ENCODE measurements at regions not wholly inside any gene's neighbourhood (a gene's known extent, or its start where the extent isn't known, plus 50 kb on each side); places are given as distances from the start of the nearest gene placed in this dataset.

DNA sequence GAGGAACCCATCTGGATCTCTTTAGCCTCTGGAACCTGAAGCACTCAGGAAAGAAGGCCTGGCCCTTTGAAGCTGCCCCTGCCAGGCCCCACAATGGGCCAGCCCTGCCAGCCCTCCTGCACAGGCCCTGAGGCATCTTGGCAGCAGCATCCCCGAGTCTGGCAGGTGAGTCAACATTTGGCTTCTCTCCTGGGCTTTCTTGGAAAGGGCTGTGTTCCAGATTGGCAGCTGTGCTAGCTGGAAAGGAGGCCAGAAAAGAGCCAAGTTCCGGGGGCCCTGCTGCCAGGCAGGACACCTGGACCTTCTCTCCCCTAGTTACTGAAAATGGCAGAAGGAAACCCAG lies 187.2 kb downstream of the SHQ1 start:
- 92 to 95% methylated on average over 2 of the region's 2 CpGs for WGBS, 2 experiments
- Histone ChIP-seq H3K27me3 (ENCODE audit: control insufficient read depth, insufficient read depth, low read length, poor library complexity, severe bottlenecking) (no peaks in the 10 kb centered on the region), H3K4me1 (ENCODE audit: control insufficient read depth, insufficient read depth, low read length) (no peaks in the 10 kb centered on the region), H3K9me3 (ENCODE audit: control insufficient read depth, low read length) (no peaks in the 10 kb centered on the region), H3K27ac (ENCODE audit: insufficient read depth, low read depth, low read length, poor library complexity, severe bottlenecking) (no peak overlapping the region), H3K36me3 (ENCODE audit: control insufficient read depth, insufficient read depth, low read length) (no peaks in the 10 kb centered on the region), H3K4me3 (ENCODE audit: insufficient read depth, low read depth, low read length) (no peak overlapping the region)

DNA sequence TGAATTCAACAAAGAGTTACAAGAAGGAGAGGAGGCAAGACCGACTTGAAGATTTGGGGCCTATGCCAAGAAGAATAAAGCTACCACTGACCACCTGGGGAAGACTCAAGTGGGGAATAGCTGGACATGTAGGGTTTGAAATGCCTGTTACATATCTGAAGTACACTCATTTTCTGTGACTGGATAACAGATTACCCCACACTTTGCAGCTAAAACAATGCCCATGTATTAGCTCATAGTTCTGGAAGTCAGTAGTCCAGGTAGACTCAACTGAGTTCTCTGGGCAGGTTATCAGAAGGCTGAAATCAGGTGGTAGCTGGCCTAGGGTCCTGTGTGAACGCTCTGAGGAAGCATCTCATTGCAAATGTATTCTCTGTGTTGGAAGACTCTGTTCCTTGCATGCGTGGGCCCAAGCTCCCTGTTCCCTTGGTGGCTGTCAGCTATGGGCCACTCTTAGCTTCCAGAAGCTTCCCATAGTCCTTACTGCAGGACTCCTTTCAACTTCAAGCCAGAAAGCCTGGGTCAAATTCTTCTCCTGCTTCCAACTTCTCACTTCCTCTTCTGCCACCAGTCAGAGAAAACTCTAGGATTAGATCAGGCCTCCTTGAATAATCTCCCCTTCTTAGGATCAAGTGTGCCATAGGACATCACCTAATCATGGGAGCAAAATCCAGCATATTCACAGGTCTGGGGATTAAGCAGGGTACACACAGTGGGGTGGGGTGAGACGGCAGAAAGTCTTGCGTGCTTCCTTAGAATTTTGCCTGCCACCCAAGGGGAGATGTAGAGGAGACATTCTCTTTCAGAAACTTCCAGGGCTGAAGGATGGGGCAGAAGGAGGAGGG lies 187.8 kb downstream of the SHQ1 start:
- no peaks in the 10 kb centered on the region for H3K4me1 ChIP-seq (ENCODE audit: control insufficient read depth, insufficient read depth, low read length)
- no peaks in the 10 kb centered on the region for H3K36me3 ChIP-seq (ENCODE audit: control insufficient read depth, insufficient read depth, low read length)
- no peak overlapping the region for H3K4me3 ChIP-seq (ENCODE audit: insufficient read depth, low read depth, low read length)
- 92 to 94% methylated on average over 5 of the region's 5 CpGs for WGBS, 2 experiments
- no peak overlapping the region for H3K27ac ChIP-seq (ENCODE audit: insufficient read depth, low read depth, low read length, poor library complexity, severe bottlenecking)
- H3K27me3 ChIP-seq (ENCODE audit: control insufficient read depth, insufficient read depth, low read length, poor library complexity, severe bottlenecking): no peaks in the 10 kb centered on the region
- H3K9me3 ChIP-seq (ENCODE audit: control insufficient read depth, low read length): no peaks in the 10 kb centered on the region

DNA sequence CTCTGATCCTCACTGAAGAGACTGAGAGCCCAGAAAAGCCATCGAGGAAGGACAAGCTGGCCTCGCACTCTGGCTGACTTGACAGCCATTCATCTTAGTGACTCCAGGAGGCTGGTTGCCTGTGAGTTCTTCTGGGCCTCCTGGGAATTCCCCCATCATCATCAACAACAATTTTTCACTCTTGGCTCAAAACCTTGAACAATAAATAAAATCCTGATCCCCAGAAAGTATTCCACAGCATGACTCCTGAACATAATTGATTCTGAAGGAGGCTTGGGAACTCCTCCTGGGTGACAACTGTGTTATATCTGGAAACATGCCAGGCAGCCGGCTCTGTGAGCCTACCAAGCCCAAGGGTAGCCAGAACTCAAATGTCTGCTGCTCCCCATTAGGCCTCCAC lies 188.6 kb downstream of the SHQ1 start:
- H3K4me3 ChIP-seq (ENCODE audit: insufficient read depth, low read depth, low read length): no peak overlapping the region
- WGBS, 2 experiments: 90 to 92% methylated on average over 3 of the region's 3 CpGs
- no peaks in the 10 kb centered on the region for H3K27me3 ChIP-seq (ENCODE audit: control insufficient read depth, insufficient read depth, low read length, poor library complexity, severe bottlenecking)
- H3K9me3 ChIP-seq (ENCODE audit: control insufficient read depth, low read length): no peaks in the 10 kb centered on the region
- H3K4me1 ChIP-seq (ENCODE audit: control insufficient read depth, insufficient read depth, low read length): peaks cover 2% of the 10 kb centered on the region
- H3K27ac ChIP-seq (ENCODE audit: insufficient read depth, low read depth, low read length, poor library complexity, severe bottlenecking): no peak overlapping the region
- H3K36me3 ChIP-seq (ENCODE audit: control insufficient read depth, insufficient read depth, low read length): no peaks in the 10 kb centered on the region

DNA sequence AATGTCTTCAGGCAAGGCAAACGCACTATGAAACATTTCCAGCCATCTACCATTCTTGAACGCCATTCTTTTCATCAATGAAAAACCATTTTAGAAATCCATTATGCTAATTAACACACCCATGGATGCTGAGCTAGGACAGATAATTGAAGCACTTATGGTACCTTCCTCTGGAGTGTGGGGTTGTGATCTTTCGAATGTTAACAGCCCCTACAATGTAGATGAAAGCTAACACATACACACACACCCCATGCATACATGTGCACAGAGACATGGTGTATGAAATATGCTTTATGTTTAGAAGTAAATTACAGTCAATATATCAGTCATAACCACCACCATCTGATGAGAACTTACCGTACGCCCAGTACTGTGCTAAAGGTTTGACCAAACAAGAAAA lies 189.1 kb downstream of the SHQ1 start:
- H3K4me3 ChIP-seq (ENCODE audit: insufficient read depth, low read depth, low read length): no peak overlapping the region
- no peaks in the 10 kb centered on the region for H3K27me3 ChIP-seq (ENCODE audit: control insufficient read depth, insufficient read depth, low read length, poor library complexity, severe bottlenecking)
- 94 to 97% methylated on average over 4 to 5 of the region's 5 CpGs for WGBS, 2 experiments
- no peak overlapping the region for H3K27ac ChIP-seq (ENCODE audit: insufficient read depth, low read depth, low read length, poor library complexity, severe bottlenecking)
- no peaks in the 10 kb centered on the region for H3K36me3 ChIP-seq (ENCODE audit: control insufficient read depth, insufficient read depth, low read length)
- no peaks in the 10 kb centered on the region for H3K9me3 ChIP-seq (ENCODE audit: control insufficient read depth, low read length)
- peaks cover 2% of the 10 kb centered on the region for H3K4me1 ChIP-seq (ENCODE audit: control insufficient read depth, insufficient read depth, low read length)

DNA sequence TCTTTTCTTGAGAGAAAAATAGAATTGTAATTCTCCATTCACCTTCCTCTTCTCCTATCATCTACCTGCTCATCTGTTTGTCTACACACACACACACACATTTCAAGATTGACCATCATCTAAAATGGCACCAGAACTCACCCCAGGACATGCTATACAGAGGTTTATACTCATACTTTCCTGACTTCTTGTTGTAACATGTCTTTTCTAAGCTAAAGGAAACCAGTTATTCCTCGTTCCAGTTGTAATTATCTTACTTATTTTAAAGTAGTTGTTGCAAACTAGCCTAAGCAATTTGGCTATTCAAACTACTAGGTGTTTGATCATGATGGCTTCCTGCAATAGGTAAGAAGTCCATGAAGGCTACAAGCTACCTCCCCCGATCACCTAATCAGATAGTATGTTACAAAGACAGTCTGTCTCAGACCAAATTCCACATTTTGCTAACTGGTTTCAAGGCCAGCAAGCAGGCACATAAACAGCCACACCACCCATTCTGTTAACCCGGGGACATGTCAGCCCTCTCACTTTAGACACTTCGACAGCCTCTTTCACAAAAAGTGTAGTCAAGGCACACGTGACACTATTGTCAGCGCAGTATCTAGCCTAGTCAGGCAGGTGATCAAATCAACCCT lies 189.7 kb downstream of the SHQ1 start:
- 92 to 94% methylated on average over 5 to 6 of the region's 6 CpGs for WGBS, 2 experiments

DNA sequence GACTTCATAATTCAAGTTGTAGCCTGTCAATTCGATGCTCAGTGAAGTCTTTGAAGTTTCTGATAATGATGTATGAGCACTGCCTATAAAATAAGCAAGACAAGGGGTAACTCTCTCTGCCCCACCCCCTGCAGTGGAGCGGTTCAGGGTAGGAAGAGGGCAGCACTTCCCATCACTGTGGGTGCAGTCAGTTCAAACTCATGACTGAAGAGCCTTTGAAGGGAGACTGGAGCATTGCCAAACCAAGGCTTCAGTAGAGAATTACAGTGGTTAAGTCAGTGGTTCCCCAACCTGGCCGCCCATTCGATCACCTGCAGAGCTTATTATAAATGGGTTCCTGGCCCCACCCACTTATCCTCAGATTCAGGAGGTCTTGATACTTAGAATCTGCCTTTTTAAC lies 190.6 kb downstream of the SHQ1 start:
- Histone ChIP-seq H3K36me3 (ENCODE audit: control insufficient read depth, insufficient read depth, low read length) (no peaks in the 10 kb centered on the region), H3K27ac (ENCODE audit: insufficient read depth, low read depth, low read length, poor library complexity, severe bottlenecking) (no peak overlapping the region), H3K9me3 (ENCODE audit: control insufficient read depth, low read length) (no peaks in the 10 kb centered on the region), H3K4me3 (ENCODE audit: insufficient read depth, low read depth, low read length) (no peak overlapping the region), H3K4me1 (ENCODE audit: control insufficient read depth, insufficient read depth, low read length) (peaks cover 2% of the 10 kb centered on the region), H3K27me3 (ENCODE audit: control insufficient read depth, insufficient read depth, low read length, poor library complexity, severe bottlenecking) (no peaks in the 10 kb centered on the region)
- WGBS, 2 experiments: 87 to 92% methylated on average over 4 of the region's 4 CpGs

More for the DNA sequence above, 189.7 kb downstream of the SHQ1 start:
- no peaks in the 10 kb centered on the region for H3K9me3 ChIP-seq (ENCODE audit: control insufficient read depth, low read length)
- no peak overlapping the region for H3K27ac ChIP-seq (ENCODE audit: insufficient read depth, low read depth, low read length, poor library complexity, severe bottlenecking)
- no peak overlapping the region for H3K4me3 ChIP-seq (ENCODE audit: insufficient read depth, low read depth, low read length)
- no peaks in the 10 kb centered on the region for H3K27me3 ChIP-seq (ENCODE audit: control insufficient read depth, insufficient read depth, low read length, poor library complexity, severe bottlenecking)
- no peaks in the 10 kb centered on the region for H3K36me3 ChIP-seq (ENCODE audit: control insufficient read depth, insufficient read depth, low read length)
- H3K4me1 ChIP-seq (ENCODE audit: control insufficient read depth, insufficient read depth, low read length): peaks cover 2% of the 10 kb centered on the region

DNA sequence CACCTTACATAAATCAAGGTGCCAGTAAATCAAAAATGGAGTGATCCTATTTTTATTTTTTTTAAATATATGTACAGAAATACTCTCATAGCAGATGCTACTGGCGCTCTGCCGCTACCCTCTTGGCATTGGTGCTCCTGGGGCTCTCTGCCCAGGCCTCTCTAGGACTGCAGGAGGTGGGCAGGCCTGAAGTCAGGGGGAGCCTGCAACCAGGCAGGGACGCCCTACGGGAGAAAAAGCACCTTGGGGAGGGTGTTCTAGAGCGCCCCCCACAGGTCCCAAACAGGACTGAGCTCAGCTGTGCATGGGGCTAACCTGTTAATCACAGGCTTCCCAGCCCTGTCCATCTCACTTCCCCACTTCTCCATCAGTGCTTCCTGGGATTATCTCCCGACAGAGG lies 192.5 kb downstream of the SHQ1 start:
- Histone ChIP-seq H3K4me3 (ENCODE audit: insufficient read depth, low read depth, low read length) (no peak overlapping the region), H3K27me3 (ENCODE audit: control insufficient read depth, insufficient read depth, low read length, poor library complexity, severe bottlenecking) (no peaks in the 10 kb centered on the region), H3K9me3 (ENCODE audit: control insufficient read depth, low read length) (no peaks in the 10 kb centered on the region), H3K36me3 (ENCODE audit: control insufficient read depth, insufficient read depth, low read length) (no peaks in the 10 kb centered on the region), H3K27ac (ENCODE audit: insufficient read depth, low read depth, low read length, poor library complexity, severe bottlenecking) (no peak overlapping the region), H3K4me1 (ENCODE audit: control insufficient read depth, insufficient read depth, low read length) (peaks cover 2% of the 10 kb centered on the region)
- 88 to 90% methylated on average over 6 of the region's 6 CpGs for WGBS, 2 experiments

DNA sequence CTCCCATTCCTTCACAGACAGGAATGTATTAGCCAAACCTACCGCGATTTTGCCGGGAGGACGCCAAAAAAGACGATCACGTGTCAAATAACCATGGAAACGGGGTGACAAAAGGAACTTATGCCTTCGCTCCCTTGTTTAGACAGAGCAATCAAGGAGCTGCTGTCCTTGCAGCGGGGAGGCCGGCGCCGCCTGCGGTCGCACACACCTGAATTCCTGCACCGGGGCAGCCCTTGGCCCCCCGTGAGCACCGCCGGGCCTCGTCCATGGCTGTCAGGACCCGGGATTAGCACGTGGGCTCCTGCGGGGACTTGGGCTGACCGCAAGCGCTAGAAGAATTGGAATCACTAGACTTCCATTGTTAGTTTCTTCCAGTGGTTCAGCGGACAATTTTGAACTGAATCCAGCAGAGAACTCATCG lies 193.1 kb downstream of the SHQ1 start:
- H3K4me3 ChIP-seq (ENCODE audit: insufficient read depth, low read depth, low read length): no peak overlapping the region
- peaks cover 2% of the 10 kb centered on the region for H3K4me1 ChIP-seq (ENCODE audit: control insufficient read depth, insufficient read depth, low read length)
- no peaks in the 10 kb centered on the region for H3K27me3 ChIP-seq (ENCODE audit: control insufficient read depth, insufficient read depth, low read length, poor library complexity, severe bottlenecking)
- H3K9me3 ChIP-seq (ENCODE audit: control insufficient read depth, low read length): no peaks in the 10 kb centered on the region
- 60 to 64% methylated on average over 26 of the region's 26 CpGs for WGBS, 2 experiments
- H3K36me3 ChIP-seq (ENCODE audit: control insufficient read depth, insufficient read depth, low read length): no peaks in the 10 kb centered on the region
- H3K27ac ChIP-seq (ENCODE audit: insufficient read depth, low read depth, low read length, poor library complexity, severe bottlenecking): no peak overlapping the region

DNA sequence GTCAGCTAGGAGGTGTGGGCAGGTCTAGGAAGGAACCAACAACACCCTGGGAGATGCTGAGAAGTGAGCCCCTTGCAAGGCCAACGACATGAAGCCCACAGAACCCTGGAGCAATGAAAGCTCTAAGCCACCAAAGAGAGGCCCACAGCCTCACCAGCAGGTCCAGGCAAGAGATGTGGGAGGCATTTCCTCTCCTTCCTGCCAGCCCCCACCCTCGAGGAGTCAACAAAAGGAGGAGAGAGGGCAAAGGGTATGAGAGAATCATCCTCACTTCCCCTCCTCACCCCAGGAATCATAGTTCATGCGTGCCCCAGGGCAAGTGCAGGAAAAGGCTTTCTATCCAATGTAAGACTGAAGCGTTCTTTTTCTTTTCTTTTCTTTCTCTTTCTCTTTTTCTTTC lies 195.8 kb downstream of the SHQ1 start:
- 76 to 79% methylated on average over 4 of the region's 4 CpGs for WGBS, 2 experiments

DNA sequence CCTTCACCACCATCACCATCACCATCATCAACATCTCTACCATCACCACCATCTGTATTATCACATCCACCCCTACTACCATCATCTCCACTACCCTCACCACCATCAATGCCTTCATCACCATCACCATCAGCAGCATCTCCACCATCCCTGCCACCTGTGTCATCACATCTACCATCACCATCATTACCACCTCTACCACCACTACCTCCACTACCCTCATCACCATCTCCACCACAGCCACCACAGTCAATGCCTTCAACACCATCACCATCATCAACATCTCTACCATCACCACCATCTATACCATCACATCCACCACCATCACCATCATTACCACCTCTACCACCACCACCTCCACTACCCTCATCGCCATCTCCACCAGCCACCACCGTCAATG lies 196.7 kb downstream of the SHQ1 start:
- Histone ChIP-seq H3K9me3 (ENCODE audit: control insufficient read depth, low read length) (no peaks in the 10 kb centered on the region), H3K4me3 (ENCODE audit: insufficient read depth, low read depth, low read length) (no peak overlapping the region), H3K27me3 (ENCODE audit: control insufficient read depth, insufficient read depth, low read length, poor library complexity, severe bottlenecking) (no peaks in the 10 kb centered on the region), H3K36me3 (ENCODE audit: control insufficient read depth, insufficient read depth, low read length) (no peaks in the 10 kb centered on the region), H3K4me1 (ENCODE audit: control insufficient read depth, insufficient read depth, low read length) (peaks cover 2% of the 10 kb centered on the region), H3K27ac (ENCODE audit: insufficient read depth, low read depth, low read length, poor library complexity, severe bottlenecking) (no peak overlapping the region)
- 91 to 92% methylated on average over 2 of the region's 2 CpGs for WGBS, 2 experiments

More for the DNA sequence above, 195.8 kb downstream of the SHQ1 start:
- Histone ChIP-seq H3K27ac (ENCODE audit: insufficient read depth, low read depth, low read length, poor library complexity, severe bottlenecking) (no peak overlapping the region), H3K27me3 (ENCODE audit: control insufficient read depth, insufficient read depth, low read length, poor library complexity, severe bottlenecking) (no peaks in the 10 kb centered on the region), H3K4me3 (ENCODE audit: insufficient read depth, low read depth, low read length) (no peak overlapping the region), H3K9me3 (ENCODE audit: control insufficient read depth, low read length) (no peaks in the 10 kb centered on the region), H3K4me1 (ENCODE audit: control insufficient read depth, insufficient read depth, low read length) (peaks cover 2% of the 10 kb centered on the region), H3K36me3 (ENCODE audit: control insufficient read depth, insufficient read depth, low read length) (no peaks in the 10 kb centered on the region)
